ENCODE measurements at regions not wholly inside any gene's neighbourhood (a gene's known extent, or its start where the extent isn't known, plus 50 kb on each side); places are given as distances from the start of the nearest gene placed in this dataset.

DNA sequence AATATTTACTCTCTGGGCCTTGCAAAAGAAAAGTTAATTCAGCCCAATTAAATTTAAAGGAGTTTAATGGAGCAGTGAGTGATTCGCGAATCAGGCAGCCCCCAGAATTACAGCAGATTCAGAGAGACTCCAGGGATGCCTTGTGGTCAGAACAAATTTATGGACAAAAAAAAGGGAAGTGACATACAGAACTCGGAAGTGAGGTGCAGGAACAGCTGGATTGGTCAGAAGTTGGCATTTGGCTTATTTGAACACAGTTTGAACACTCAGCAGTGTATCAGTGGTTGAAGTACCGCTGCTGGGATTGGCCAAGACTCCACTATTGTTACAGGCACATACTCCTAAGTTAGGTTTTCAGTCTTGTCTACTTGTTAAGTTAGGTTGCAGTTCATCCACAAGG, 145.0 kb upstream of the GAP43 start:
- no peak for DNase-seq

DNA sequence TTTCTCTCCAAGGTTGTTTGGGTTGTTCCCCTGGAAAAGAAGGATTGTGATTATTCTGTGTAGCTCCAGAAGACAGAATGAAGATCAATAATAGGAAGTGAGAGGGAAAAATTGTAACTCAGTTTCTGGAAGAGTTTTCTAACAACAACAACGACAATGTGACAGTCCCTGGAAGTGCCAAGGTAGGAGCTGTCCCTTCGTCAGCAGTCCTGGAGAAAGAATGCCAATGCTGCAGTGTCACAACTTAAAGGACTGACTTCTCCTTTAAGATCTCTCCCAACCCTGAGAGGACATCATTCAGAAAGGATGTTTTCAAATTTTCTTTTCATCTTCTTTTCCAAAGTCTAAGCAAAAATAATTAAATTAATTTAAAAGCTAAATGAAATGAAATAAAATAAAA, 136.4 kb upstream of the GAP43 start:
- no peak for DNase-seq

DNA sequence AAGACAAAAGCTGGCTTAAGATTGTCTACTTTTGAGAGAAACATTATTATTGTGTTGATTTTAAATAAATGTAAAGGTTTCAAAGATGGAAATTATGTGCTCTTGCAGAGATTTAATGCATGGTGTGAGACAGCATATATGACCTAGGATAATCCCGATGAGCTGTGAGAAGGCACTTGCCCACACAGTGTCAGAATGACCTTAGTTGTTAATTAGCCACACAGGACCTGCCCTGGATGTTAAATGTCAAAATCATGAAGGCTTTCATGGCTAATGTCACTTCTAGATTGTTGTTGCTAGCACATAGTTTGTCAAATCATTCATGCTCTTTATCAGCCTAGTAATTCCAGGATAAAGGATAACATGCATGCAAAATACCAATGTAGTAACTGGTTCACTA, 135.3 kb upstream of the GAP43 start:
- no peak for DNase-seq

DNA sequence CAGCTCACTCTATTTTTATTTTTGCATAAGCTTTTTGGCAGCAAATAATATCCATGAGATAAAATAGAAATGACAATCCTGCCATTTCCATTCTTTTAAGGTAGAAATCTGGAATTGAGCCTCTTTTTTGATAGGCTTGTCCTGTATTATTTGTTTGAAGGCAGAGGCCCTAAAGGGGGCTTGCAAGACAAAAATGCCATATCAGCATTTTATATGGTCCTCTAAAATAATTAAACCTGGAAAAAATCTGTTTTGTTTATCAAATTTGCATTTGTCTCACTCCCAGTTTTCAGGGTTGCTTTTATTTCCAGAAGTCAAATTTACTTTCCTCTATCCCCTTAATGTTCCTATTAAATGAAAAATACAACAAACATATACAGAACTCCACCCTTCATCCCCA, 134.9 kb upstream of the GAP43 start:
- no peak for DNase-seq

DNA sequence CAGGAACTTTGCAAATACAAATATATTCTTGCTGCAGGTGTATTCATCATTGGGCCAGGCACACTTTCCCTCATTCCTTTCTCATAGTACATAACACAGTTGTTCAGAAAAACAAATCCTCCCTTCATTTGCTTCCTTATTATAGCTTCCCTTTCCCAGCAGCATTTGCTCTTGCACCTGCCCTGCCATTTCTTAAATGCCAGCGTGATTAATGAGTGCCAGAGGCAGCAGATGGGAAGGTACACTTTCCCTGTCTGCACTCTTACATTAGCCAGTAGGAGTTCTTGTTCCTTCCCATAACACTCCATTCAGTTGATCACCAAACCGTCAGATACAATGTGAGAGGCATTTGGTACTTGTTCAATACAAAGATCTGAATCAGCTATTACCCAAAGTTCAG, 128.5 kb upstream of the GAP43 start:
- DNase-seq = peak in 1 of 2 donors; percentile 15

DNA sequence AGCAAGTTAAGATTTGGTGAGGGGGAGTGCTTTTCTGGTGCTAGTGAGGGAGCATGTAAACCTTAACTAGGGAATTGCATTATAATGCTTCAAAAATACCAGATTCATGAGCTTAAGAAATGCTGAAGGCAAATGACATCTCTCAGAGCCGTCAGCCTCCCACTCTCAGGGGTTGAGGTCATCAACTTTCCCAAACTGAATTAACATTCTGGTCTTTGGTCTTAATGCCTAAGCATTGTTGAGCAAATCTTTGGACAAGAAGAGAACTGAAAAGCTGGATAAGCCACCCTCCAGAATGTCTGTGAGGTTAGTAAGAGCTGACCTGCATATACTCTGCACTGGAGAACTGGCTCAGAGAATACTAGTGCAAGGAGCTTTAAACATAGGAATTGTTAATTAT, 124.9 kb upstream of the GAP43 start:
- DNase-seq = no peak

DNA sequence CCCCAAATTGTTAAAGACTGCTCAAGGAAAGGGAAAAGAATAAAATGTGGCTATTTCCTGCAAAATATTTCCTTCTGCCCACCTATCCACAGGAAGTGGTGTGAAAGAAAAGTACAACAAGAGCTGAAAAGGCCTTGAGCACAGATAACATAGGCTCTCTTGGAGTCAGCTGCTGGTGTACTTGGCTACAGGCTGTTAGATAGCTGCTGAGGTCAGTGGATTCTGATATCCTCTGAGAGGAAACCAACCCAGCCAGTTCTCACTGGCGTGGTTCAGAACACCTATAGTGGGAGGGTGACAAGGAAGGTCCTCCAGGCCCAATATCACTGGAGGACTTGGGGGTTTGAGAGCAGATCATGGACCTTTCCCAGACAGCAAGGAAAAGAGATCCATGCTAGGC, 124.4 kb upstream of the GAP43 start:
- DNase-seq = no peak

DNA sequence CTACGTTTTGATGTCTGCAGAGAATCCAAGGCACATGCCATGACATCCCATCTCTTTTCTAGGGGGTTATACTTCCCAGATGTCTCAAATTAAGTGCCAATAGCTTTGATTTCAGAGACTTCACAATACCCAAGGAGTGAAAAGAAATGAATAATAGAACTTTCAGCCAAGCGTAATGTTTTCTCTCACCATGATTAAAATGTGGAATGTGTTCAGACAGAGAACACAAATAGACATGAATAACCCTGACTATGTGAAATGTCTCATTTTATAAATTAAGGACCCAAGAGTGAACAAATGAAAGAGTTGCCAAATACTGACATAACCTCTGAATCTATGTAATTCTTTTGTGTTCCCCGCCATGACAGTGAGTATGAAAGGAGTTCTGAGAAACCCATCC, 123.6 kb upstream of the GAP43 start:
- no peak for DNase-seq

DNA sequence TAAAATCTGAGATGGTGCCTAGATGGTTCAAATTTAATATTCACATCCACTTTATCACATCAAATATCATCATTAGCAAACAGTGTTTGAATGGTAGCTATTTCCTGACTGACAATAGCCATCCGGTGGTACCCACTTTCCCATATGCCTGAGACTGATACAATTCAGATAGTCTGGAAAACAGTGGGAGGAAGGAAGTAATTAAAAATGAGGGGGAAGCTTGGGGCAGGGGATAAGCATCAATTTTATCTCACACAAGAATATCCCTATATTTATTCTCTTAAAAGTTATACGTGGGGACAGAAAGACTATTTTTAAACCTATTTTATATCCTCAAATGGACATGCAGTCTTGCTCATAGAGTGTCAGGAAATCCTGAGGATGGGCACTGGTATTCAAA, 122.5 kb upstream of the GAP43 start:
- DNase-seq = no peak

DNA sequence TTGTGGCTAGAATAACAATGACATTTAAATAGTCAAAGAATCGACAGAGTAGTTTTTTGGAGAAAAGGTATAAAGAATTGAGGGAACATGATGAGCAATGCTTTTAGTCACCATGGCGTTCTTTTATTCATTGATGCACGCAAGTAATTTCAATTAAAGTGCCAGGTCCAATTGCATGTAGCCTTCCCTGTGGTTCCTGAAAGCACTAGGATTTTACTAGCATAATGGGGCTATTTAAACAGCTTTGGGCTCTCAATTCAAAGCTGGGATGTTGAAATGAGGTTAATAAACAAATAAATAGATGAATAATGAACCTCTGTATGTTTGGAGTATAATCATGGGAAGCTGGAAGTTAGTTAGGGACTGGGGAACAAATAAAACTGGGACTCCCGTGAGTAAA, 121.2 kb upstream of the GAP43 start:
- DNase-seq = no peak

DNA sequence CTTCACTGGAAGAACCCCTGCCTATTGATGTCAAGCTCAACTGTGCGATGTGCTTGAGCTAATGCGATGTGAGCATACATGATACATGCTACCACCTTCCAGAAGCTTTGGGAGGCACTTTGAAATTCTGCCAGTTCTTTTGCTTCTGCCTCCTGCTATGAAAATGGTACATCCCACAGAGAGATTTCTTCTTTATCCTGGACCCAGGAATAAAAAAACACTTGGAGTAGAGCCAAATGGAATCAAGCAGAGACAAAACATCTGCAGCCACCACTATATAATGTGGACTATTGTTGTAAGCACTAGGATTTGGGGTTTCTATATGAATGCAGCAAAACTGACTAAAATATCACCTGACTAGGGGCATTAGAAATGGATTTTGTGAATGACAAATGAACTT, 119.9 kb upstream of the GAP43 start:
- no peak for DNase-seq

DNA sequence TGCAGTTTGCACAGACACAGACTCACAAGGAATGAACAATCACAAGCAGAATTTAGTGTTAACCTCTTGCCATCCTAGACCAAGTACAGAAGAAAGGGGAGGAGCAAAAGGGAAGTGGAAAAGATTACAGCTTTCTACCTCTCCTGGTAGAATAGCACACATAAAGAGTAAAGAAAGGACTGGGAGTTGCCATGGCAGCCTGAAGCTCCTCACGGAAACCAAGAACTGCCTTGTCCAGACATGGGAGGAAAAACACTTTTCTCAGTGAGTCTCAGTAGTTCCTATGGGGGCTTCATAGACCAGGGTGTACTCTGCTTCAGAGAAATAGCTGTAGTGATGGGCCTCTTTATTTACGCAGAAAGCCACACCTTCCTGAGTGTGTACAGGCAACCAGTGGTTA, 114.7 kb upstream of the GAP43 start:
- no peak for DNase-seq

DNA sequence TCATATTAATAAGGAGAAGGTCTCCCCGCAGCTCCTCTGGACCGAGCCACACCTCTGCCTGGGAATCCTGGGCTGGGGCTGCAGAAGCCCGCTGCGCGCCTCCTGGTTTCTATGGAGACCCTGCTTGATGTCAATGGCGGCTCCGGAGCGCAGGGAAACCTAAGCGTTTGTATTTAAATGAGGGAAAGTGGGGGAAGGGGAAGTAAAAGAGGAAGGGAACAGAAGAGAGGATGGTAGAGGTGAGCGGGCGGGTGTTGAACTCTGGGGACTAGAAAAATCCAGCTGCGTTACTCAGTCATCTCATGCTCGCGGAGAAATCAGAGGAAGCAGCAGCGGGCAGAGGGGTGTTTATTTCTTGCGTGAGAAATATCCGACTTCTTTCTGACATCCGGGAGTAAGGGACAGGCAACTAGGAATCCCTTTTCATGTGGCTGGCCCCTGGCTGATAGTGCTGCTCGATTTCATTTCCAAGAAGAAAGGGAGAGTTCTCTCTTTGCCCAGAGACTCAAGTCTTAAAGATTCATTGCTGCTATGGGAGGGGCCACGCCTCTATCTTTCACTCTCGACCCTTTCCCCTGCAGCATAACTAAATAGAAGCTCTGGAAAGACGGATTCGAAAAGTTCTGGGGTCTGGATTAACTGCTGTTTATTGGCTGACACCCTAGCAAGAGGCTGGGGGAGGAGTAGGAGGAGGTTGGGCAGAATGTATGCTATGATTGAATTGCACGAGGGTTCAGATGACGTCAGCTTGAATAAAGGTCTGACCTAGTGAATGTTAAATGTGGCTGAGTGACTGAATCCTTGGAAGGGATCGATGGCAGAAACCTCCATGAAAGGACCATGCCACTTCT, 110.5 kb upstream of the GAP43 start:
- peak in 1 of 2 donors; percentile 7 for DNase-seq

DNA sequence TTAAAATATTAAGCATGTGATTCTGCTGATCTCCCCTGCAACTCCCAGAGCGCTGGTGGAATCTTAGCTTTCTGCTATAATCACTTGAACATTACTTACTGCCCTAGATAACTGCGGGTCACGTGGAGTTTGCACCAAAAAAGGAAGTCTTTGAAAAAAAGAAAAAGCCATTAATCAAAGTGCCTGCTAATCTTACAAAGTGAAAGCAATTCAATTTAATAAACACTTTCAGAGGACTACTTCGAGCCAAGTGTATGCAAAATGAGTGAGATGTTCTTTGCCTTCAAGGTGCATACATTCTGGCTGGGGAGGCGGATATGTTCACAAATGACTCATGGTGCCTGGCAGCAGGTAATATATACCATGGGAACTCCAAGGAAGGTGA, 109.9 kb upstream of the GAP43 start:
- DNase-seq = no peak

DNA sequence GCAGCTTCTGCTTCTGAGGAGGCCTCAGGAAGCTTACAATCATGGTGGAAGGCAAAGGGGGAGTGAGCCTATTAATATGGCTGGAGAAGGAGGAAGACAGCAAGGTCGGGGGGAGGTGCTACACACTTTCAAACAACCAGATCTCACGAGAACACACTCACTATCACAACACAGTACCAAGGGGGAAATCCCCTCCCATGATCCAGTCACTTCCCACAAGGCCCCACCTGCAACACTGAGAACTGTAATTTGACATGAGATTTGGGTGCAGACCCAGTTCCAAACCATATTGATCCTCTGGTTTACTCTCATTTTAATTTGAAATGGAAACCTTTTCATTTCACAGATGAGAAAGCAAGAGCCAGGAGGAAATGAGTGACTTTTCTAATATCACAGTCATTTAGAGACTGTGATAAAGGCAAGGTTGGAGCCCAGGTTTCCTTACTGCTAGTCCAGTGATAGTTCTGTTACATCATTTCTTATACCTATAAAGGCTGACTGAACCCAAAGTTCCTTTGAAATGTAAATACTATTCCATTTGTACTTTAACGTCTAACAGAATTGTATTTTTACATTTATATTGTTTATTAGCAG, 105.8 kb upstream of the GAP43 start:
- no peak for DNase-seq

DNA sequence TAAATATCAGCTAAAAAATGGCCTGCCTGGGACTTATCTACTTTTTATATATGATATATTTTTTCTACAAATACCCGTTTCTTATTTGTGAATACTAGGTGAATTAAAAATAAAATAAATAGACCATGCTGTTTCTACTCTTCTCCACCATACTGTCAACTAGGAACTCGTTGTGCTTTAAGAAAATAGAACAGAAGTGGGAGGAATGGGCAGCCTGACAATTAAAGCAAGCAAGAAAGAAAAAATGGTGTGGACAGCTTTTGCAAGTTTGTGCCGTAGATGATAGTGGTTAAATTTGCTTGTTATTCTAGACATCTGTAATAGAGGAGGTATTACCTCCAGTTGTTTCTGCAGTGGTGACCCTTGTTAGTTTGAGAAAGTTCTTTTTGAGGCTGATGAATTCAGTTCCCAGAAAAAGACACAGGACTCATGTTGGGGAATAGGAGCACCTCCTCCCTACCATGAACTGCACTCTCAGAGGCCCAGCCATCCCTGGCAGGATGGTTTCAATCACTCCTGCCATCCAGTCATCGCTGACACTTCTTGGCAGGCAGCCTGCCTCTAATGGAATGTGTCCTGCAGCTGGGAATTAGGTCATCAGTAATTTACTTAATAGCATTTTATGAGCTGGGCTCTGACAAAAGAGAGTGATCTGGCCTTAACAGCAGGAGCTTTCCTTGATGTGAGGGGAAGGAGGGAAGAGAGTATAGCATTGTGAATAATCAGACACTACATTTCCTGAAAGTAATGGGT, 105.0 kb upstream of the GAP43 start:
- DNase-seq = no peak

DNA sequence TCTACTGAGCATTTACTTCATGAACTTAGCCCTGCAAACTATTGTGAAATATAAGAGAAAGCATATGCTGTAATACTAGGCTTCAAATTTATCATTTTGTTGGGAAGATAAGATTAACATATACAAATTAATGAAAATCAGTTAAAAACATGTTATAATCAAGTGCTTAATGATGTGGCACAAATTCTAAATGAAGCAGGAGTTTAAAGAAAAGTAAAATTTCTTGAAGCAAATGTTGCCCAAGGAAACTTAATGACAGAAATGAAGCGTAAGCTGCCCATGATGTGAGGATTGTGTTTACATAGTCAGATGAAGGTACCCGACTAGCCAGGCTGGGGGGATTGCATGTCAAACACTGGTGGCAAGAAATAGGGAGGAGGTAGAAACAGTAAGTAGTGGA, 103.1 kb upstream of the GAP43 start:
- DNase-seq = no peak

DNA sequence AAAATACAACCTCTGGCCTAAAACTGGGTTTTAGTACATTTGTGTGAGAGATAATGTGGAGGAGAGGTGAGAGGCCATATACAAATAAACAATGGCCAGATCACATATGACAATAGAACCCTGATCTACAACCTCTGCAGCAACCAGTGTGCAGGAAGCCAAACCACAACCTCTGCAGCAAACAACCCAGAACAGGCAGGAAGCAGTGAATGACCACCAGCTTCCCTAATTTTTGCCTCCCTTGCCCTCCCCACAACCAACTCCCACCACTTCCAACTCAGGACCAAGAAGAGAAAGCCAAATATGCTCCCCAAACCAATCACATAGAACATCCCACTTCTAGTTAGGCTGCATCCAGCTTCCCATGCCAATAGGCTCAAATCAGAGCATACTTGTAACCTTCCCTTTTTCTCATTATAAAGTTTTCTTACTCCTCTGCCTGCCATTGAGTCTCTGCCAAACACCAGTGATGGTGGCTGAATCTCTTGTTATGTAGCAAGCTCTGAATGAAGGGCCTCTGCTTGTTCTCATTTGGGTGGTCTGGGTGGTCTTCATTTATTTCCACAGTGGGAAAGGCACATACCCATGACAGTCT, 102.6 kb upstream of the GAP43 start:
- no peak for DNase-seq

DNA sequence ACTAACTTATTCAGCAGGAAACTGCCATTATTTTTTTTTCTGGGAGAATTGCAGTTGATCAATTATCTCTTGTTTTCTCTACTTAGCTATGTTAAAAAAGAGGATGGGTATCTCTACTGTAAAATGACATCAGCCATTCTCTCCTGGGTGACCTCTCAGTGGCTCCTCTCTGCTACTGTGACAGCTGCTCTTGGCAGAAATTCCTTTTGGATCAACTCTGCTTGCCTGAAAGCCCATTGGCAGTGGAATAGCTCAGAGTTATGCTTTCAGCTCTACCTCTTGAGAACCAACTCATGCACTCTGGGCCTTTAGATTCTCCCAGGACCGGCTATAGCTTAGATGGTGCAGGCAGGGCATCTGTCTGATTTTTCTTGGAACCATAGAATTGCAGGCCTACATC, 99.9 kb upstream of the GAP43 start:
- no peak for DNase-seq

DNA sequence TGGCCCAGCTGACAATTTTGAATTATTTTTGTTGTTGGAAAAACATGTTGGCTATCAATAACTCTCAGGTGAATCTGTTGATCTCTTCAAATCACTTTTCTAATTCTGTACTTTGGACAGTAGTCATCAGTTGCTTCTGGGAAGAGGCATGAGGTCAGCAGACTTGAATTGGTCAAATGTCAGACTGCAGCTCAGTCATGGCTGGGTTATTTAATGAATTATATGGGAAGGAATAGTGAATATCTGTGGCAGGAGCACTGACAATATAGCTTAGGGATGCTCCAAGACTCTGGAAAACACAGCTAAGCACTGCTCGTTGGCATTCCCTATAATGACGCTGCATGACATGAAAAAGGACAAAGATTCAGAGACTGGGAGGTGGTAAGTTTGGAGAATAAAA, 98.8 kb upstream of the GAP43 start:
- no peak for DNase-seq

DNA sequence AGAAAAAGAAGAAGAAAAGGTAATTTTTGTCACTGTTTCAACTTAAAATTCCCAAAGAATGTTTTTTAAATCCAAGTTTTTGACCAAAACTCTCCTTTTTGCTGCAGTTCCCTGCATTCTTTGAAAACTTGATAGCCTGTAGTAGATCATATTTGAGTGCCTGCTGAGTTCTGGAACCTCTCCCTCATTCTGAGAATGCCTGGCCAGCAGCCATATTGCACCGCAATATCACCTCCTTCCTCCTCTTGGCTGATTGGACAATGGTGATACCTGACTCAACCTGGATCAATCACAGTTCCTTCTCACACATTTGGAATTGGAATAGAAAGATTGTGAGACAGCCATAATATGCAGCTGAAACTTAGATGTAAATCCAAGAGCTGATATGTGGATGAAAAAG, 97.6 kb upstream of the GAP43 start:
- no peak for DNase-seq

DNA sequence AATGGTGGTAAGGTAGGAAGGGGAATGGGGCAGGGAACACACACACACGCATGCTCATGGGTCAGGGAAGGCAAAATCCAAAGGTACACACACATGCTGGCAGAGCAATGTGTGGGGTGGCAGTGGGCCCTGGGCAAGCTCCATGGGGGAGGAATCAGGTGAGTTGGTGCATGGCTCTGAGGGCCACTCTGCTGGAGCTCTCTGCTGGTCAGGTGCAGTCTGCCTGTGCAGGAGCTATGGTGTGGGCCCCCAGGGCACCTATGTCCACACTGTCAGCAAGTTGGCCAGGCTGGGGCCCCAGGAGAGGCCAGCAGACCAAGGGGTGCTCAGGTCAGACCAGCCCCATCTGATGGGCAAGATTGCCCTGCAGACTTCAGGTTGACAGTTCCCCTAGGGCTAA, 90.1 kb upstream of the GAP43 start:
- DNase-seq = no peak

DNA sequence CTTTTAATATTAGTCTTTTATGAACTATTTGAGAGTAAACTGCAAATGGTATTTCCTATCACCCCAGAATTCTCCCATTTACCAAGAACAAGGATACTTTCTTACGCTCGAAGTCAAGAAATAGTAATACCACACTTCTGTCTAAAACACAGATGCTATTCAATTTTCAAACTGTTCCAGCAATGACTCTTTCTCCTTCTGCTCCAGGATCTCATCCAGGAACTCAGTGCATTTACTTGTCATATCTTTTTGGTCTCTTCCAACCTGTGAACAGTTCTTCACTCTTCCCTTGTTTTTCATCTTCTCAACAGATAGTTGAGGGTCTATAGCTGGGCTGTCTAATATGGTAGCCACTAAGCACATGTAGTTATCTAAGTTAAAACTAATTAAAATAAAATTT, 87.1 kb upstream of the GAP43 start:
- no peak for DNase-seq

DNA sequence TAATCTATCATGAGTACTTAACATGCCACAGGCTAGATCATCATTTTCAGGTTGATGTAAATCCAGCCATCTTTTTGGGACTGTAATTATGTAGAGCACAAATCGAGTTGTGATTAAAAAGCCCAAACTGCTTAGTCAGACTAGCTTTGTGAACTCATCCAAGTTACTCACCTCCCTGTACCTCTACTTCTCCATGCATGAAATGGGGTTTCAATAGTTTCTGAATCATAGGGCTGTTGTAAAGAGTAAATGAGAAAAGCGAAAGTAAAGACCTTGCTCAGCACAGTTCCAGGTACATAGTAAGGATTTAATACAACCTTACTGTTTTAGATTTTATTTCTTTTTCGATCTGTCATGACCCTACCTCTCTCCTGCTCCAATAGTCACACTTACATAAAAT, 85.6 kb upstream of the GAP43 start:
- no peak for DNase-seq
